ENCODE measurements at regions not wholly inside any gene's neighbourhood (a gene's known extent, or its start where the extent isn't known, plus 50 kb on each side); places are given as distances from the start of the nearest gene placed in this dataset.
A peak's percentile ranks its signal among the peaks of the same experiment; 100 is the strongest.

- TF ChIP-seq CTCF (IDR thresholded peaks at IDR 0.05) (peak; percentile 82), ZFX (IDR thresholded peaks at IDR 0.05; ENCODE audit: borderline replicate concordance) (no peak)
These were observed 170.8 kb upstream of the FAM20A start for GRCh38 chr17:68771867-68772515.

GRCh38 chr17:68768804-68769203, 167.6 kb upstream of the FAM20A start:
- no peak overlapping the region for H3K27ac ChIP-seq
- TF ChIP-seq CTCF (IDR thresholded peaks at IDR 0.05) = no peak
- TF ChIP-seq ZFX (IDR thresholded peaks at IDR 0.05; ENCODE audit: borderline replicate concordance) = no peak

More at GRCh38 chr17:68771867-68772515, 170.8 kb upstream of the FAM20A start:
- H3K27ac ChIP-seq = no peak overlapping the region

- TF ChIP-seq ZFX (IDR thresholded peaks at IDR 0.05; ENCODE audit: borderline replicate concordance) = no peak
- no peak for TF ChIP-seq CTCF (IDR thresholded peaks at IDR 0.05)
- no peak overlapping the region for H3K27ac ChIP-seq
These were observed 165.5 kb upstream of the FAM20A start for GRCh38 chr17:68766640-68767039.

DNA sequence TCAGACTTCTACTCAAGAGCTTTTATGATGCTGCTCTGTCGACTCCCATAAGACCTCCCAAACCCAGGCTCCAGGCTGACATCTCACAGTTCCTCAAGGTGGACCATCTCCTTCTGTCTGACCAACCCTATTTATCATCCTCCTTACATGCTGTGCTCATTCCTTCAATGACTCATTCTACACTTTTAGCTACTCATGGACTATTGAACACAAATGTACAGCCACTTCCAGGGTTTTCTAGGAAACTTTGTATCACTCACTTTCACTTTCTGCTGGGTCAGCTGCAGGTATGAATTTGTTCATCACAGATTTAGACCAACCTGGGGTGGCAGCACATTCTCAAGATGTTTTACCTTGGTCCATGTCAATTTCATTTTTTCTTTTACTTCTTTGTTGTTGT, 162.4 kb upstream of the FAM20A start:
- H3K27ac ChIP-seq = no peak overlapping the region
- TF ChIP-seq ZFX (IDR thresholded peaks at IDR 0.05; ENCODE audit: borderline replicate concordance) (no peak), CTCF (IDR thresholded peaks at IDR 0.05) (no peak)

- TF ChIP-seq ZFX (IDR thresholded peaks at IDR 0.05; ENCODE audit: borderline replicate concordance) (no peak), CTCF (IDR thresholded peaks at IDR 0.05) (no peak)
- no peak overlapping the region for H3K27ac ChIP-seq
These were observed 161.7 kb upstream of the FAM20A start for GRCh38 chr17:68762911-68763310.

DNA sequence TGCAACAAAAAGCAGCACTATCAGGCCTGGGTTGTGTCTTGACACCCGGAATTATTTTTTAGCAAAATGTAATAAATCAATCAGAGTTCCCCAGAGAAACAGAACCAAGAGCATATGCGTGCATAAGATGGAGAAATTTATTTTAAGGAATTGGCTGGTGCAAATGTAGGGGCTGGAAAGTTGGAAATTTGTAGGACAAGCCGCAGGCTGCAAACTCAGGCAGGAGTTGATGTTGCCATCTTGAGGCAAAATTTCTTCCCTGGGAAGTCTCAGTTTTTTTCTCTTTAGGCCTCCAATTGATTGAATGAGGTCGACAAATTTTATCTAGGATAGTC, 158.9 kb upstream of the FAM20A start:
- H3K27ac ChIP-seq = peak overlapping the region; percentile 82; the same call in 1 of the 2 replicates
- TF ChIP-seq ZFX (IDR thresholded peaks at IDR 0.05; ENCODE audit: borderline replicate concordance) = no peak
- peak; percentile 59 for TF ChIP-seq CTCF (IDR thresholded peaks at IDR 0.05)

GRCh38 chr17:68759343-68760140, 158.4 kb upstream of the FAM20A start:
- H3K27ac ChIP-seq = peak overlapping the region; percentile 82
- TF ChIP-seq ZFX (IDR thresholded peaks at IDR 0.05; ENCODE audit: borderline replicate concordance) (no peak), CTCF (IDR thresholded peaks at IDR 0.05) (peak; percentile 89)
